ENCODE measurements at regions not wholly inside any gene's neighbourhood (a gene's known extent, or its start where the extent isn't known, plus 50 kb on each side); places are given as distances from the start of the nearest gene placed in this dataset.
"Not testable (repeated sequence)": the region's sequence is repeated elsewhere in the genome, so short reads cannot be mapped to it uniquely, and the experiment has no call there.

- Mint-ChIP-seq H3K4me3 (peak overlapping the region; percentile 59), H3K9me3 (no peaks in the 10 kb centered on the region; the same call in 2 of the 3 replicates), H3K27ac (no peak overlapping the region), H3K4me1 (peaks cover 17% of the 10 kb centered on the region), H3K36me3 (ENCODE audit: low read depth) (no peaks in the 10 kb centered on the region), H3K27me3 (ENCODE audit: insufficient read depth, low read depth, poor library complexity) (peaks cover 19% of the 10 kb centered on the region)
- Histone ChIP-seq H3K27ac (ENCODE audit: low read depth) (no peak overlapping the region), H3K4me2 (peak overlapping the region; percentile 54; the same call in 1 of the 2 replicates), H2AFZ (peak overlapping the region; percentile 95; the same call in 1 of the 2 replicates), H3K9me2 (ENCODE audit: insufficient read depth) (no peaks in the 10 kb centered on the region), H3K36me3 (ENCODE audit: insufficient read depth) (no peaks in the 10 kb centered on the region), H4K20me1 (replicated peaks; ENCODE audit: insufficient read depth) (no peaks in the 10 kb centered on the region), H3K4me1 (ENCODE audit: insufficient read depth) (peaks cover 8% of the 10 kb centered on the region), H3K27me3 (ENCODE audit: insufficient read depth) (peaks cover 20% of the 10 kb centered on the region), H3K4me3 (no peak overlapping the region), H3K79me2 (replicated peaks; ENCODE audit: insufficient read depth) (no peaks in the 10 kb centered on the region), H3F3A (replicated peaks; ENCODE audit: low read depth) (peaks cover 5% of the 10 kb centered on the region; the same call in 1 of the 2 replicates)
- TF ChIP-seq, protein P1, sequence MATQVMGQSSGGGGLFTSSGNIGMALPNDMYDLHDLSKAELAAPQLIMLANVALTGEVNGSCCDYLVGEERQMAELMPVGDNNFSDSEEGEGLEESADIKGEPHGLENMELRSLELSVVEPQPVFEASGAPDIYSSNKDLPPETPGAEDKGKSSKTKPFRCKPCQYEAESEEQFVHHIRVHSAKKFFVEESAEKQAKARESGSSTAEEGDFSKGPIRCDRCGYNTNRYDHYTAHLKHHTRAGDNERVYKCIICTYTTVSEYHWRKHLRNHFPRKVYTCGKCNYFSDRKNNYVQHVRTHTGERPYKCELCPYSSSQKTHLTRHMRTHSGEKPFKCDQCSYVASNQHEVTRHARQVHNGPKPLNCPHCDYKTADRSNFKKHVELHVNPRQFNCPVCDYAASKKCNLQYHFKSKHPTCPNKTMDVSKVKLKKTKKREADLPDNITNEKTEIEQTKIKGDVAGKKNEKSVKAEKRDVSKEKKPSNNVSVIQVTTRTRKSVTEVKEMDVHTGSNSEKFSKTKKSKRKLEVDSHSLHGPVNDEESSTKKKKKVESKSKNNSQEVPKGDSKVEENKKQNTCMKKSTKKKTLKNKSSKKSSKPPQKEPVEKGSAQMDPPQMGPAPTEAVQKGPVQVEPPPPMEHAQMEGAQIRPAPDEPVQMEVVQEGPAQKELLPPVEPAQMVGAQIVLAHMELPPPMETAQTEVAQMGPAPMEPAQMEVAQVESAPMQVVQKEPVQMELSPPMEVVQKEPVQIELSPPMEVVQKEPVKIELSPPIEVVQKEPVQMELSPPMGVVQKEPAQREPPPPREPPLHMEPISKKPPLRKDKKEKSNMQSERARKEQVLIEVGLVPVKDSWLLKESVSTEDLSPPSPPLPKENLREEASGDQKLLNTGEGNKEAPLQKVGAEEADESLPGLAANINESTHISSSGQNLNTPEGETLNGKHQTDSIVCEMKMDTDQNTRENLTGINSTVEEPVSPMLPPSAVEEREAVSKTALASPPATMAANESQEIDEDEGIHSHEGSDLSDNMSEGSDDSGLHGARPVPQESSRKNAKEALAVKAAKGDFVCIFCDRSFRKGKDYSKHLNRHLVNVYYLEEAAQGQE (IDR thresholded peaks at IDR 0.05; ENCODE audit: unreplicated experiment), result no peak
- TF ChIP-seq POLR2AphosphoS5 (IDR thresholded peaks at IDR 0.05; ENCODE audit: low read depth) (no peak), NANOG (IDR thresholded peaks at IDR 0.05; ENCODE audit: borderline replicate concordance) (no peak), JUNB (IDR thresholded peaks at IDR 0.05; ENCODE audit: unreplicated experiment) (no peak)
- no peak for ATAC-seq
- no peak for DNase-seq (ENCODE audit: low spot score)
These were observed 52.1 kb upstream of the RNF182 start for GRCh38 chr6:13872681-13873080.

DNA sequence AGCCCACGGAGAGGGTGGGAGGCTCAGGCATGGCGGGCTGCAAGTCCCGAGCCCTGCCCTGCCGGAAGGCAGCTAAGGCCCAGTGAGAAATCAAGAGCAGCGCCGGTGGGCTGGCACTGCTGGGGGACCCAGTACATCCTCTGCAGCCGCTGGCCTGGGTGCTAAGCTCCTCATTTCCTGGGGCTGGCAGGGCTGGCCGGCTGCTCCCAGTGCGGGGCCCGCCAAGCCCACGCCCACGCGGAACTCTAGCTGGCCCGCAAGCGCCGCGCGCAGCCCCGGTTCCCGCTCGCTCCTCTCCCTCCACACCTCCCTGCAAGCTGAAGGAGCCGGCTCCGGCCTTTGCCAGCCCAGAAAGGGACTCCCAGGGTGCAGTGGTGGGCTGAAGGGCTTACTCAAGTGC lies 52.7 kb upstream of the RNF182 start:
- not testable (repeated sequence) for H3K27ac Mint-ChIP-seq; H3K9me3 Mint-ChIP-seq; H3K79me2 ChIP-seq (replicated peaks; ENCODE audit: insufficient read depth); H3K4me1 ChIP-seq (ENCODE audit: insufficient read depth); DNase-seq (ENCODE audit: low spot score); H2AFZ ChIP-seq; H3K36me3 Mint-ChIP-seq (ENCODE audit: low read depth); H3K36me3 ChIP-seq (ENCODE audit: insufficient read depth); H3K4me2 ChIP-seq; H4K20me1 ChIP-seq (replicated peaks; ENCODE audit: insufficient read depth); H3K4me3 Mint-ChIP-seq; H3K9me2 ChIP-seq (ENCODE audit: insufficient read depth); H3F3A ChIP-seq (replicated peaks; ENCODE audit: low read depth); H3K4me3 ChIP-seq; ATAC-seq; H3K27ac ChIP-seq (ENCODE audit: low read depth)
- H3K27me3 ChIP-seq (ENCODE audit: insufficient read depth), result peaks cover 20% of the 10 kb centered on the region
- Mint-ChIP-seq H3K27me3 (ENCODE audit: insufficient read depth, low read depth, poor library complexity) (peaks cover 19% of the 10 kb centered on the region), H3K4me1 (peaks cover 16% of the 10 kb centered on the region)

- Histone ChIP-seq H3K79me2 (replicated peaks; ENCODE audit: insufficient read depth) (no peaks in the 10 kb centered on the region), H3K4me2 (no peak overlapping the region), H2AFZ (no peak overlapping the region), H3F3A (replicated peaks; ENCODE audit: low read depth) (peaks cover 5% of the 10 kb centered on the region; the same call in 1 of the 2 replicates), H4K20me1 (replicated peaks; ENCODE audit: insufficient read depth) (no peaks in the 10 kb centered on the region), H3K4me1 (ENCODE audit: insufficient read depth) (peaks cover 8% of the 10 kb centered on the region), H3K27ac (ENCODE audit: low read depth) (no peak overlapping the region), H3K27me3 (ENCODE audit: insufficient read depth) (peaks cover 20% of the 10 kb centered on the region), H3K9me2 (ENCODE audit: insufficient read depth) (no peaks in the 10 kb centered on the region), H3K36me3 (ENCODE audit: insufficient read depth) (no peaks in the 10 kb centered on the region), H3K4me3 (no peak overlapping the region)
- H3K27ac Mint-ChIP-seq, result no peak overlapping the region
- H3K4me3 Mint-ChIP-seq, result no peak overlapping the region
- H3K27me3 Mint-ChIP-seq (ENCODE audit: insufficient read depth, low read depth, poor library complexity), result peaks cover 19% of the 10 kb centered on the region
- no peaks in the 10 kb centered on the region for H3K9me3 Mint-ChIP-seq
- ATAC-seq, result no peak
- DNase-seq (ENCODE audit: low spot score), result no peak
- H3K4me1 Mint-ChIP-seq, result peaks cover 13% of the 10 kb centered on the region
- H3K36me3 Mint-ChIP-seq (ENCODE audit: low read depth), result no peaks in the 10 kb centered on the region
- TF ChIP-seq ZNF114 (CRISPR knock-in tag; IDR thresholded peaks at IDR 0.05) (no peak), JUNB (IDR thresholded peaks at IDR 0.05; ENCODE audit: unreplicated experiment) (no peak), NANOG (IDR thresholded peaks at IDR 0.05; ENCODE audit: borderline replicate concordance) (no peak), STAT1 (IDR thresholded peaks at IDR 0.05; ENCODE audit: unreplicated experiment) (no peak), EZH2 (IDR thresholded peaks at IDR 0.05; ENCODE audit: low read depth, unreplicated experiment) (no peak), POLR2AphosphoS5 (IDR thresholded peaks at IDR 0.05; ENCODE audit: low read depth) (no peak), ZNF331 (CRISPR knock-in tag; IDR thresholded peaks at IDR 0.05; ENCODE audit: low read depth) (no peak)
- TF ChIP-seq, protein P2, sequence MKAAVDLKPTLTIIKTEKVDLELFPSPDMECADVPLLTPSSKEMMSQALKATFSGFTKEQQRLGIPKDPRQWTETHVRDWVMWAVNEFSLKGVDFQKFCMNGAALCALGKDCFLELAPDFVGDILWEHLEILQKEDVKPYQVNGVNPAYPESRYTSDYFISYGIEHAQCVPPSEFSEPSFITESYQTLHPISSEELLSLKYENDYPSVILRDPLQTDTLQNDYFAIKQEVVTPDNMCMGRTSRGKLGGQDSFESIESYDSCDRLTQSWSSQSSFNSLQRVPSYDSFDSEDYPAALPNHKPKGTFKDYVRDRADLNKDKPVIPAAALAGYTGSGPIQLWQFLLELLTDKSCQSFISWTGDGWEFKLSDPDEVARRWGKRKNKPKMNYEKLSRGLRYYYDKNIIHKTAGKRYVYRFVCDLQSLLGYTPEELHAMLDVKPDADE (IDR thresholded peaks at IDR 0.05), result no peak
- TF ChIP-seq, protein P1 (IDR thresholded peaks at IDR 0.05; ENCODE audit: unreplicated experiment), result no peak
These were observed 54.4 kb upstream of the RNF182 start for GRCh38 chr6:13870214-13870830.
